Stimulated activated CD8-positive, alpha-beta memory T cell treated with anti-CD3 and anti-CD28 coated beads, Interleukin-2, amount 100 ng/mL, for 1 hour (primary cell): ENCODE measurements at regions not wholly inside any gene's neighbourhood (a gene's known extent, or its start where the extent isn't known, plus 50 kb on each side); places are given as distances from the start of the nearest gene placed in this dataset.

Source experiments
- DNase-seq, 2 donors: peaks; one replicate each; pipeline ENCODE4 v3.0.0-alpha.2; 2020; ENCODE audit warnings: low read depth in 2 of 2

DNA sequence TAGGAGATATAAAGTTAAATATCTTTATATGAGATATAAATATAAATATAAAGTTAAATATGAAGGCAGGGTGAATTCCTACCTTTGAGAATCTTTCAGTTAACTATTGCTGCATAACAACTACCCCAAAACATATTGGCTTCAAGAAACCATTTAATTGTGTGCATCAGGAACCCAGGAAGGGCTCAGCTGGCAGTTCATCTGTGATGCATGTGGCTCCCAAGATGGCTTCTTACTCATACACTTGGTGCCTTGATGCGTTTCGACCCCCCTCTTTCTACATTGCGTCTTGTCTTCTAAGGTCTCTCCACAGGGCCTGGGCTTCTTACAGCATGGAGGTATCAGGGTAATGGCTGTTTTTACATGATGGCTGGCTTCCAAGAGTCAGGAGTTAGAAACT, 253.9 kb upstream of the CRY1 start:
- DNase-seq = no peak

DNA sequence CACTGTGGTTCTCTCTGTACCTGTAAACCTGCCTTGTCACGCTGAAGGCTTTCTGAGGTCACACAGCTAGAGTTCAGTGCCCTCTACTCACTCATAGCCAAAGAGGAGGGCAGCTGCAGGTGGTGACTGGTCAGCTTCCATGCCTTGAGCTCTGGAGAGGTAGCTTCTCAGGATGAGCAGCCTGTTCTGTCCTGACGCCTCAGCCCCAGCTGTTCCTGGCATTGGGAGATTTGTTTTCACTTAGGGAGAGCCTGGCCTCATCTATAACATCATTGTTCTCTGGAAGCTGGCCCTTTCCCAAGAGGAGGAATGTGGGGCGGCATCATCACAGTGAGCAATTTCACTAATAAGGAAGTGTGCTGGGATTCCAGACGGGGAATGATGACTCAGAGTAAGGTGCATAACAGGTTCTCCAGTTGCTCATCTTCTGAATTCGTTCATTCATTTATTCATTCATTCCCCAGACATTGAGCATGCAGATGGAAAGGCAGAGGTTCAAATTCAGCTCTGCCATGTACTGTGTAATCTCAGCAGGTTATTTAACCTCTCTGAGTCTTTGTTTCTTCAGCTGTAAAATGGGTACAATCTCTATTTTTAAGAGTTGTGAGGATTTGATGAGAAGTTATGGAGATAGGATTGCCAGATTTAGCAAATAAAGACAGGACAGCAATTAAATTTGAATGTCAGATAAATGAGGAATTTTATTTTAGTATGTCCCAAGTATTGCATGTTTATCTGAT, 255.8 kb upstream of the CRY1 start:
- DNase-seq = no peak

DNA sequence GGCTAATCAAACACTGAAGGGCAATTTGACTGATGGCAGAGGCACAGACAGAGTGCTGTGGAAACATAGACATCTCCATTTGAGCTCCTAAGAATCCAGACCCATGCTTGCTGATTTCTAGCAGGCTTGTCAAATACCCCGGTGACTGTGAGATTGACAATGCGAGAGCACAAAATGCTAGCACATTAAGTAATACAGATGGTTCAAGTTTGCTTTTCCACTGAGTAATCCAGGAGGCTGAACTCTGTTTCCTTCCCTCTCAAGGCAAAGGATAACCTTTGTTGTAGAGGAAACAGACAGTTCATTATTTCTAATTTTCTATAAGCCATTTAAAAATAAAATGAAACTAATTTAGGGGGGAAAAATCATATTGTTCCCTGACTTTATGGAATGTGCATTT, 256.5 kb upstream of the CRY1 start:
- no peak for DNase-seq

DNA sequence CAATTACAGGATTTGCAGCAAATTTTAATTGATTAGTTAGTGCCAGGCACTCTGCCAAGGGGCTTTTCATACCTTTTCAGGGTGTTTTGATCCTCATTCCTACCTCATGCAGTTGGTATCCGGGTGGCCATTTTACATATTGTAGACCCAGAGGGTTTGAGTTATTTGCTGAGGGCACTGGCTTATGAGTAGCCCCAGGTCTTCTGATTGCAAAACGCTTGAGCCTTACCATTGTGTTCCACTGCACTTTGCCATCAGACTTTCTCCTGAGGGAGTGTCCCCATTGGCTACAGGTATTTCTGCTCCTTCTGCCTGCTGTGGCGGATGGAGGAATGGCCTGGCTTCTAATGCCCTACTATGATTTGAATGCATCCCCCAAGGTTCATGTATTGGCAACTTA, 257.8 kb upstream of the CRY1 start:
- no peak for DNase-seq

DNA sequence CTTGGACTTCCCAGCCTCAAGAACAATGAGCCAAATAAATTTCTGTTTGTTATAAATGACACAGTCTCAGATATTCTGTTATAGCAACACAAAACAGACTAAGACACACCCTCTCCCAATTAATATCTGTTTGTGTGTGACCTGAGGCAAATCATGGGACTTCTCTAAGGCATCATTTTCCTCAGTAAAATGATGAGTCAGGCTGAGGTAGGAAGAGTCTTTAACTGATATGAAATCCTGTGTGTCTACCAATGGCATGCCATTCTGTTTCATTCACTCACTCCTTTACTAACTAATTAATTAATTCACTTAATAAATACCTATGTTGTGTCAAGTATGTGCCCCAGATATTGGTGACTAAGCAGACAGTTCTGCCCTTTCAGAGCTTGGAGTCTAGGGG, 258.4 kb upstream of the CRY1 start:
- no peak for DNase-seq

DNA sequence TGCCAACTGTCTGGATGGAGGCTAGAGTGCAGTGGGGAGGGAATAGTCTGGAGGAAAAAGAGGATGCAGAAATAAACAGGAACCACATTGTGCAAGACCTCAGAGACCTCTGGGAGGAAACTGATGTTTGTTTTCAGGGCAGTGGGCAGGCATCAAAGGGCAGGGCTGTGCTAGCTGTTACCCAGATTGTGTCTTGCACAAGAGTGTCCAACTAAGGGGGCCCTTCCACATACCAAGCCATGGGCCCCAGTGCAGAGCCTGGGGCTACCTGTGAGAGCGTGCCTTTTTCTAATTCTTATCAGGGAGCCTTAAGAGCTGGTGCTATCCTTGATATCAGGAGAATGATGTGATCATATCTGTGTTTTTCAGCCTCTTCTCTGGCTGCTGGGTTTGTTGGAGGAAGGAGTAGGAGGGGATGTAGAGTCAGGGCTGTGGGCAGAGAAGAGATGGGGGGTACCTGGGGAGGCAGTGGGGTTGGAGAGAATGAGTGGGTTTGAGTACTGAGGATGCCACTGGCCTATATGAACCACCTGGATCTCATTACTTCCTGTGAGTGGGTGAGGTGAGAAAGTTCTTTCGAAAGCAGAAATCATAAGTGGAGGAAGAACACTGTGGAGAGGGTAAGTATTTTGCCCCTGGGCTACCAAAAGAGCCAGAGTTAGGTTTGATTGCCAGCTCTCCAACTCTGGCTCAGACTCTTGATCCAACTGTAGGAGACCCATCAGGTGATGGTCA, 259.2 kb upstream of the CRY1 start:
- DNase-seq = no peak

DNA sequence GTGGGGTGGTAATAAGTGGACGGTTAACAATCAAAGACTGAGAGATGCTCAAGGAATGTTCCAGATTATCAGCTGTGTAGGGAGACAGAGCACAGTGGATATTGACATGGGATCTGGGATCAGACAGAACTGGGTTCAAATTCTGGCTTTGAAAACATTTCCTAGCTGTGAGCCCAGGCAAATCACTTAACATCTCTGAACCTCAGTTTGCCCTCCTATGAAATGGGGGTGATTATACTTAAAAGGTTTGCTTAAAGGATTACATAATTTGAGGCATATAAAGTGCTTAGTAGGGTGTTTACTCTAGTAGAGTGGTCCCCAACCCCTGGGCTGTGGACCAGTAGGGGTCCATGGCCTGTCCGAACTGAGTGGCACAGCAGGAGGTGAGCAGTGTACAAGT, 260.0 kb upstream of the CRY1 start:
- no peak for DNase-seq

DNA sequence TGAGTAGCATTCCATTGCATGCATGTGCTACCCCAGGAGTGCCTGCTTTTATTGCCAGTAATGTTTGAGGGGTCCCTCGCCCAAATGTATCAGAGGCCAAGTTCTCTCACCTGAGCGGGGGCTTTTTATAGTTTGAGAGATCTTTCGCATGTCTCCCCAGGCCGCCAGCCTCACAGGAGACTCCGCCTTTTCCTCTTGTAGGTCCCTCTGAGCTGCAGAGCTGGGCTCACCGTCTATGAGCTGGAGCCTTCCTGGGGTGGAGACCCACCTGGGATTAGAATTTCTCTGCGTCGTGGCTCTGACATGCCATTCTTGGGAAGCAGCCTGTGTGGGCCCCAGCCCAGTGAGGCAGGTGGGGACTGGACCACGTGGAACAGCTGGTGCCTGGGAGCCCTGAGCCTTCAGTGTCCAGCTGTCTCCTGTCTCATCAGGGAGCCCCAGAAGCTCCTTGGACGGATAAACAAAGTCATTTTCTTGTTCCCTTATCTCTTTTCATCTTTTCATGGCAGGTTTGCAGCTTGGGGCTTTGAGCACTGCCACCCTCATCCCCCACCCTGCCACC, 261.7 kb upstream of the CRY1 start:
- no peak for DNase-seq

DNA sequence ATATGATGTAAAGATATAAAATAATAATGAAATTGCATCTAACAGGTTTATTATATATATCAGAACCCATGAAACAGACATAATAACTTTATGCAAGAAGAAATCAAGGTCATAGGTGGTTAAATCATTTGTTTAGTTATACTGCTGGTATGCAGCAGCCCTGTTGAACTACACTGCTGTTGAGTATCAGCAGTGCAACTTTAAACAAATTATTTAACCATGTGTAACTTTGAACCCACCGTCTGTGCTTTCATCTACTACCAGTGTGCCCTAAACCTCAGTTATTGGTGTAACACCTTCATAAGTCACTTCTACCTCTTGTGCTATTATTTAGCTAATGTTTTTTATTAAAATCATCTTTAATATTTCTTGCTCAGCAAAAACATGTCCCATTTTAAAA, 262.3 kb upstream of the CRY1 start:
- no peak for DNase-seq

DNA sequence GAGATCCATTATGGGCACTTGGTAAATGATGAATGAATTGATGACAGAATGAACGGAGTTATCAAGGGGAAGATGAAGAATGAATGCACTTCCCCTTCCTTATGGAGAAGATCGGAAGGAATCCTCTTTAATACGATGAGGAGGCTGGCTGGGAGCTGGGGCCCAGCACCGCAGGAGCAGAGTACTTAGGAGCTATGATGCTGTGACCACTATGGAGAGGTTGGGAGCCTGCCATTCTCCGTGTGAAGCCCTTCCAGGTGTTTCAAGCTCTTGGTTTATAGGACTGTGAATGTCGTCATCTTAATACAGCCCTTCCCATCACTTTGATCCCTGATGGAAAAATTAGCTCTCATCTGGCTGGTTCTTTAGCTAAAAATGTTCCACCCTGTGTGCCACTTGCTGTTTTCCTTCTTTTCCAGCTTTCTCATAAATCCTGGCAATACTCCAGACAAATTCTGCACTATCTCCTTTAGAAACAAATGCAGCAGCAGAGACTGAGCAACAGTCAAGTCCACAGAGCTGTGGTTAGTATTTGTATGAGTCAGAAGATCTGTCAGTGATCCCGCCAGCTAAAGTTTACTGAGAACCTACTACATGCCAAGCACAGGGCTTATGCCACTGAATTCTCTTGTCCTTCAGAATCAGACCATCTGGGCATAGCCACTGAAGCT, 263.1 kb upstream of the CRY1 start:
- no peak for DNase-seq

DNA sequence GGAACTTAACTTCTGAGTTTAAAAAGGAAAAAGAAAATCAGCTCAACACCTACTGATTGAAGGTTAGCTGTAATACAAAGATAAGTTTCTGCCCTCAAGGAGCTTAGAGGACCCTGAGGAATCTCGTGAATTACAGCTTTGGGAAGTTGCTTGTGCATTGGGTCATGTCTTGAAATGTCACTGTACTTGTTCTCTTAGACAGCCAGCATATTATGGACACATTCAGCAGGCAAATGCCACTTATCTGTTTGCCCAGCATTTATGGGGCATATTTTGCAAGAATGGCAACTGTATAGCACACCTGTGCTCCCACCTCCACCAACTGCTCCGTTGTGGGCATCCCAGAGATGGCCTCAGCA, 263.6 kb upstream of the CRY1 start:
- DNase-seq = no peak

DNA sequence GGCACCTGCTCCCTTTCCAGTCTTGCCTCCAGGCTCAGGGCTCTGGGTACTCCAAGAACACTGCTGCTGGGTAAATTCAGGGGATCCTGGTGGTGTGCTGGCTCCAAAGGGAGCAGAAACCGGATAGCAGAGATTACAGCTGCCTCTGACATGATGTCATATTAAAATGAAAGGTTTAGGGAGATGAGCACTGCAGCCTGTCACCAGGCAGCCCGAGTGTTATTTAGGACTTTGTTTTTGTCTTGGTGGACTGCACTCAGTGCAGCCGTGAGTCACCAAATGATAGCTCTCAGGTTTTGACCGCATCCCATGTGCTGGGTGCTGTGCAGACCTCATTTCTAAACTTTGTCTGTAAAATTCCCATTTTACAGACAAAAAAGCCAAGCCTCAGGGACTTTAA, 266.0 kb upstream of the CRY1 start:
- DNase-seq = no peak

DNA sequence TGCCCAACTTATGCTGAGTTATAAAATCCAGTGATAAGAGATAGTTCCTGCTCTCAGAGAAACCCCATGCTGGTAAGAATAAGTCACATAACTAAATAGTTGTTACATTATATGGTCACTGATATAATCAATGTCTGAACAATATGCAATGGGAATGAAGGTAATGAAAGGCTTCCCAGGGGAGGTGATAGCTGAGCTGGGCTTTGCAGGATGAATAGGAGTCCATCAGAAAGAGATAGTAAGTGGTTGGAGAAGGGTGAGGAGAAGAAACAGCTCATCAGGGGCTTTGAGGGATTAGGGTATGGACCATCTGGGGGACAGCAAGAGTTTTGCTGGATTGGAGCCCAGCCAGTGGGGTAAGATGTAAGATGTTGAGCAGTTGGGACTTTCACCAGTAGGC, 266.7 kb upstream of the CRY1 start:
- no peak for DNase-seq

DNA sequence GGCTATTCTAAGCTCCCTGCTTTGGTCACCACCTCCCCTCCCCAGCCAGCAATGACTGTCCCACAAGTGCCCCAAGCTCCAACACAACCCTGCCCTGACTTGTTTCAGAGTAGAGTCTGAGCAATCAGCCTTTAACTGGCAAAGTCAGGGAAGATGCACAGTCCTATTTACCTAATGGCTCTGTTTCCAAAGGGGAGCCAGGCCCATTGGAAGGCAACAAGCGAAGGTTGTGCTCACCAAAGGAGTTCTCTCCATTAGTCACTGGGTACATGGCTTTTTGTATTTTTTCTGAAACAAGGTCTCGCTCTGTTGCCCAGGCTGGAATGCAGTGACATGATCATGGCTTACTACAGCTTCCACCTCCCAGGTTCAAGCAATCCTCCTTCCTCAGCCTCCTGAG, 267.1 kb upstream of the CRY1 start:
- no peak for DNase-seq

DNA sequence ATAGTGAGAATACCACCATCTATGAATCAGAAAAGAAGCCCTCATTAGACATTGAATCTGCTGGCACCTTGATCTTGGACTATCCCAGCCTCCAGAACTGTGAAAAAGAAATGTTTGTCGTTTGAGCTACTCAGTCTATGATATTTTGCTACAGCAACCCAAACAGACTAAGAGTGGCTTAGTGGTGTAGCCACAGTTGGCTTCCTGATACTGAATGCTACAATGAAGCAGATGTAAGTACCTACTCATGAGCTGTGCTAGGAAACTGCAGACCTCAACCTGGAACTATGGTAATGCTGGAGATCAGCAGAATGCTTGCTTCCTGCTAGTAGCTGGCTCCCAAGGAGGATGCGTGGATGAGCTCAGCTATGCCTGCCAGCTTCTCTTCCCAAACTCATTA, 268.6 kb upstream of the CRY1 start:
- DNase-seq = no peak

DNA sequence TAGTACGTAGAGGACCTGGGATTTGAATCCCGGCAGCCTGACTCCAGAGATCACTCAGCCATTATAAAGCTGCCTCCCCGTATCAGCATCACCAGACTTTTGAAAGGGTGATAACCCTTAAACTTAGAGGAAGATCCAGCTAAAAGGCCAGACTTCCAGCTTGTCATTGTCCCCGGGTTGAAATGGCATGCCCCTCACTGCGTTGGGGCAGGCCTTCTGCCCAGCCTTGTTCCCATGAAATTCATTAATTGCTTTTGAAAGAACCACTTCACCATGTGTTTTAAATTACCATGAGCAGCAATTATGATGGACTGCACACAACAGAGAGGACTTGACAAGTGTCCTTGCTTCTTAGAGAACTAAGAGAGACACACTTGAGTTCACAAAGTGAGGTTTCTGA, 269.6 kb upstream of the CRY1 start:
- DNase-seq = no peak

DNA sequence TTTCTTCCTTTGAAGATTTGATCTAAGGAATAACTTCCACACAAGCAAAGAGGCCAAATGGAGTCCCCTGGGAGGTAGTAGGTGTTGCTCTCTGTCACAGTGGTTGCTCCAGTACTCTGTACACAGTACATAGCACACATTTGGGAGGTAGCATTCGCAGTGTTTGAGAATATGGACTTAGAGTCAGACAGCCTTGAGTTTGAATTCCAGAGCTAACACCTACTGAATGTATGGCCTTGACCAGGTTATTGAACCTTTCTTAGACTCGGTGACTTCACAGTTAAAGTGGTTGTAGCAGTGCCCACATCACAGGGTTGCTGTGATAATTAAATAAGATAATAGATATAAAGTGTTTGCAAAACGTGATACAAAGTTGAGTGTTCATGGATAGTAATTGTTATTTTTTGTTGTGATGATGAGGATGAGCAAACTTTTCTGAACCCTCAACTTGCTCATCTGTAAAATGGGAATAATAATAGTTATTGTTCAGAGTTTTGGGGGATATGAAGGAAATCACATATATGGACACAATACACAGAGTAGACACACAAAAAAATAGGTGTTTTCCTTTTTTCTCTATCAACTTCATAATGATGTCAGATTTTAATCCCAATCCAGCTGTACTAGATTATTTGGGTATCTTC, 271.6 kb upstream of the CRY1 start:
- DNase-seq = no peak

DNA sequence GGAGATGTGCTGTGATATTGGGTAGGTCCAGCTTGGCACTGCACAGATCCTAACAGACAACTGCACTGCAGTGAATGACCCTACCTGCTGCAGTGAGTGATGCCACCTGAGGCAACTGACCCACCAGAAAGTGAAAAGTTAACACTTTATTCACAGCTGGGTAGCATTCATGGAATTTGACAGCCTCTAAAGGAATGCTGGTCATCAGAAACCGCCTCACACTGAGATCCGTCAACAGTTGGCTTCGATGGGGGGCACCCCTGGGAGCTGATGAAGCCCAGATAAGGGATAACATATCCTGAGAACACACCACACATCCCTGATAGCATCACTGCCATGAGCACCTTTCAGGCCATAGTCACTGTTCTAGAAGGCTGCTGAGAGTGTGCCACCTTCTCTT, 272.4 kb upstream of the CRY1 start:
- DNase-seq = no peak

DNA sequence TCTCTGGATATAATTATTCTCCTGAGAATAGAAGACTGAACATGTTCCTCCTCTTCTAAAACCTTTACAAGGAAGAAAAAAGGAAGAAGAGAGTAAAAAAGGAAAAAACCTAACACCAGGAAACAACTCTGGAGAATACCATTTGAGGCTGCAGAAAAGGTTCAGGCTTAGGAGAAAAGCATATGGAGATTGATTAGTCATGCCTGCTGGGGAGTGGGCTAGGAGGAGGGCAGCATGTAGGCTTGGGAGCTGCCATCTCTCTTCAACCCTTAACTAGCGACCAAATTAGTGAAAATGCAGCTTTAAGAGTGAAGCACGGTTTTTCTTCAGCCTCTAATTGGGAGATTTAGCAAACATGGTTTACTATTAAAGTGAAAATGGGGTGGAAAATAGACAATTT, 273.0 kb upstream of the CRY1 start:
- no peak for DNase-seq

DNA sequence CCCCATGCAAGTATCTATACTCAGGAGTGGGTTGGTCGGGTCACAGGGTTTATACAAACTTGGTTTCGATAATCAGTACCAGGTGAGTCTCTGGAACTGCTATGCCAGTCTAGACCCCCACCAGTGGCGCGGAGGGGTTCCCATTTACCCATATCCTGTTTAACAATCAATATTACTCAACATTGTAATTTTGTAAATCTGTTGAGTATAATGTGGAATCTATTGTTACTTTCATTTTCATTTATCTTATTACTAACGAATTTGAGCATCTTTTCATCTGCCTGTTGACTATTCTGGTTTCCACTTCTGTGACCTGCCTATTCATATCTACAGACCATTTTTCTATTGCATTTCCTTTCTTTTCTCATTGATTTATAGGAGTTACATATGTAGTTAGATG, 275.2 kb upstream of the CRY1 start:
- DNase-seq = no peak

DNA sequence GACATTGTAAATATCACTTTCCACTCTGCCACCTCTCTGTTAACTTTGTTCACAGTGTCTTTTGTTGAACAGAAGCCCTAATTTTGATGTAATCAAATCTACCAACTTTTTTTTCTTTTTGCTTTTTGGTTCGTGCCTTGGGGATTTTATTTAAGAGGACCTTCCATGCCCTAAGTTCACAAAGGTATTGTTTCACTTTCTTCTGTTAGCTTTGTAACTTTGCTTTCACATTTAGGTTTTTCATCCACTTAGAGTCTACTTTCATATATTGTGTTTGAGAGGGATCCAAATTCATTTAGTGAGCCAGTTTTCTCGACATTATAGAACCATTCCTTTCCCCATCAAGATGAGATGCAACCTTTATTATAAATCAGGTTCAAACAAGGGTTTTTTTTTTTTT, 275.7 kb upstream of the CRY1 start:
- no peak for DNase-seq

DNA sequence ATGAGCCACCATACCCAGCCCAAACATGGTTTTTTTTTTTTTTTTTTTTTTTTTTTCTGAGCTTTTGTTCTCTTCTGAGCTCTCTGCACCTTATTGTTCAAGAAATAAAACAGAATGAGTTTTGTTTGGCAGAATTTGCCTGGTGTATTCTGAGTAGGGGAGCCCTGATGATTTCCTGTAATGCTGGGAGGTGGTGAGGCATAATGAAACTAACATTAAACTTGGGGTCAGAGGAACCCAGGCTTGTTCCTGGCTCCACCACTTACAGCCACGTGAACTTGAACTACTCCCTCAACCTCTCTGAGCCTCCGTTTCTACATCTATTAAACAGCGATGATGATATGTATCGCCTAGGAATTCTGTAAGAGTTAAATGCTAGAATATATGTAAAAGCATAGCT, 276.3 kb upstream of the CRY1 start:
- no peak for DNase-seq
